NB4 (cell line): ENCODE measurements at regions not wholly inside any gene's neighbourhood (a gene's known extent, or its start where the extent isn't known, plus 50 kb on each side); places are given as distances from the start of the nearest gene placed in this dataset.

Experiments used
- CTCF ChIP-seq: IDR thresholded peaks from one replicate; pipeline ENCODE4 v1.5.1; 2012; ENCODE audit warnings: low read depth, low read length
- POLR2A ChIP-seq: IDR thresholded peaks from 2 replicates; pipeline ENCODE4 v1.6.1; 2011; ENCODE audit warnings: mild to moderate bottlenecking; ENCODE audit not compliant: insufficient read length; ENCODE audit errors: extremely low read depth

- TF ChIP-seq CTCF (no peak), POLR2A (peak; percentile 4)
Observed at GRCh38 chr1:143721024-143721373, 250.8 kb downstream of the FAM72C start.
